GM18868 (cell line): ENCODE measurements at regions not wholly inside any gene's neighbourhood (a gene's known extent, or its start where the extent isn't known, plus 50 kb on each side); places are given as distances from the start of the nearest gene placed in this dataset.

Experiments used
- ATAC-seq: cut with Tn5 transposase; IDR thresholded peaks from one replicate; pipeline ENCODE4 v1.9.1; 2021; ENCODE audit warnings: mild to moderate bottlenecking, moderate library complexity; ENCODE audit not compliant: unreplicated experiment

GRCh38 chr2:8543060-8543382, 138.8 kb upstream of the ID2 start:
- ATAC-seq: peak; percentile 29

DNA sequence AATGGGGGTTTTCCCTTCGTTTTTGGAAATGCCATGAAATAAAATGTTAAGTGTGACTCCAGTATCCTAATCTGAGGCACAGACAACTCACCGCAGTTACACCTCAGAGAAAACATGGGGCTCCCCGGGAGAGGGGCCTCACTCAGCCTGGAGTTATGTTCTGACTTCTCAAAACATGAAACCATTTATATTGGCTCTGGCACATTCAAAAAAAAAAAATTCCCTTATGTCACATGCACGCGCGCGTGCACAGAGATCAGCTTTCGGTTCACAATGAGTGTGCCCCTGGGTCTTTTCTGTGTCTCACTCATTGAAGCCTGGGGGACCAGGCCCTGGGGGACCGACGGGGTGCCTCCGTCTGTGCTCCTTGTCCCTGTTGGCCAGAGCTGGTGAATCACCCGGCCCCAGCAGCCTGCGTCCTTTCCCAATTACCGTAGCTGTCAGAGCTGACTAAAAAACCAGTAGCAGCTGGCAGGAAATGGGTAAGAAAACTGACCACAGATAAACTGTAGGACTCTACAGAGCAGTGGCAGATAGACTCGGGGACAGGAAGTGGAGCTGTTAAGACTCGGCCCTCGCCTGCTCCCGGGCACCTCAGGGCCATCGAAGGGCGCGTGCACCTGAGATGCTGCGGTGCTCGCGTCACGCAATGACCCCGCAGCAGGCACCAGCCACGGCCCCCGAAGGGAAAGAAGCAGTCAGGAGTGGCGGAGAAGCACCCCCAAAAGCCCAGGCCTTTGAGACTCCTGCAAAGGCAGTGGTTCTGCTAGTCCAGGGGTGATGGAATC, 138.3 kb upstream of the ID2 start:
- peak; percentile 75 for ATAC-seq

GRCh38 chr2:8544171-8544785, 137.6 kb upstream of the ID2 start:
- ATAC-seq: no peak

- peak; percentile 46 for ATAC-seq
These were observed 136.8 kb upstream of the ID2 start for GRCh38 chr2:8544786-8545694.

DNA sequence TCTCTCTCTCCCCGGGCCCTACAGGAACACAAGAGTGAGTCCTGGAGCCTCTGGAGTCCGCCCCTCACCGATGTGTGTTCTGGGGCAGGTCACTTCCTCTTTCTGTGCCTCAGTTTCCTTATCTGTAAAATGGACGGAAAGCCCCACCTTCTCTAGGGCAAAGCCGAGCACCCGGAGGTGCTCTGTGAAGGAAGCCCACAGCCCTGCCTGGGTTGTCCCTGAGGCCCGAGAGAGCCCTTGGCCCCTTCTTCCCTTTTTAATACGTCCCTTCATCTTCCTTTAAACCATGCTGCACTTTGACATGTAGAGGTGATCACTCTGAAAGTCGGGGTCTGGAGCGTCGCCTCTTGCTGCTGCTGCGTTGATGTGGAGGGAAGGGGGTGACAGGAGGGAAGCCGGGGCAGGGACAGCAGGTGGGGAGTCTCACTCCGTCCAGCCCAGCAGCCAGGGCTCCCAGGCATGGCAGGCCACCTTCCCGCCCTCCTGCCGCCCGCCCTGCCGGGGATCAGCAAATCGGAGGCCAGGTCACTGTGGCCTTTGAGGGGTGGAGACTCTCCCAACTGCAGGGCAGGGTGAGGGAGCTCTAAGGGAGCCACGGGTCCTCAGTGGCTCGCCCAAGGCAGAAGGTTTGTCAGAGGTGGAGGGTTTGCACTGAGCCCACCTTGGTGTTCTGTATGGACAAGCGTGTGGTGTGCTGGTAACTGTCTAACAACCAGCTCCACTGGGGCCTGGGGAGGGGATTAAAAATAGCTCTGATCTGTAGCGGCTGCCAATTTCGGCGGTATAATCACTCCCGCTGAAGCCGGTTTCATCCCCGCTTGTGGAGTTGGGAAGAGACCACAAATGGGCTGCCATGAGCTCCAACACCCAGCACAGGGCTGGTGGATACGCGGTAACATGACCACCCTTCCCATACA, 135.9 kb upstream of the ID2 start:
- ATAC-seq: no peak

- ATAC-seq: no peak
These were observed 135.1 kb upstream of the ID2 start for GRCh38 chr2:8546612-8547283.

GRCh38 chr2:8547284-8548064, 134.4 kb upstream of the ID2 start:
- ATAC-seq: no peak

DNA sequence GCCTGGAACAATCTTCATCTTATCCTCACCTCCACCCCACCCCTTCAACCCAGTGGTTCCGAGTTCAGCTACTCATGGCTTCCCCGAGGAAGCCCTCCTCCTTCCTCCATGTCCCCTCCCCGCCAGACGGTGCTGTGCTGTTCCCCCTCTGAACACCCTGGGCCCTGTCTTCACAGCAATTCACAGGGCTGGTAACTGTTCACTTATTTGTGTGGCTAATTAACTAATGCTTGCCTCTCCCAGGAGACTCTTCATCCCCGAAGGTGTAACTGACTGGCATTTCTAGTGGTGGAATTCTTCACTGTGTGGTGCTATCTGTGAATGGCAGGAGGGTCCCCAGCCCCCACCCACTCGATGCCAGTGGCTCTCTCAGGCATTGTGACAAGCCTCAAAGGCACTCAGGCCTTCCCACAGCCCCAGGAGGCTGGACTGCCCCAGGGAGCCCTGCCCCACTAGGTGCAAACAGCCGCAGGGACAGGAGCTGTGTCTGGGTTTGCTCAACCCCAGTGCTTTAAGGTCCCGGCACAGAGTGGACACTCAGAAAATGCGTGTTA, 133.7 kb upstream of the ID2 start:
- no peak for ATAC-seq

DNA sequence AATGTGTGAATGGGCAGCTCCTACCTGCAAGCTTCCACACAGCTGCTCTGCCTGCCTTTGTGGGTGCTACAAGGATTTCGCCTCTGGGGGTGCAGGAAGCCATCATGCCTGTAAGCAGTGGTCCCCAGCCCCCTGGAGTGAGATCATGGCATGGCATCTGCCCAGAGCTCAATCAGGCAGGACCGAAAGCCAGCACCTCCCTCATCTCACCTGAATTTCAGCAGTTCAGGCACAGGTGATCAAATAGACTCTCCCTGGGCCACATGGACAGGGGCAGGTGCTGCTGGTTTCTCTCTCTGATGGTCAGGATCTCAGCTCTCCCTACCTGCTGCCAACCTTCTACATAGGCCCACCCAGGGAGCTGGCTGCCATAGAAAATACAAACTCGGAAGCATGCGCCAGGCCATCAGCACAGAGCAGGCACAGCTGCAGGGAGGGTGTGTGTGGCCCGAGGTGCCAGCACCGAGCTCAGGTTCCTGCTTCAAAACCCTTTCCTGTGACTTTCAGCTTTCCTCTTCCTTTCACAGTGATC, 133.2 kb upstream of the ID2 start:
- no peak for ATAC-seq

- no peak for ATAC-seq
These were observed 132.5 kb upstream of the ID2 start for GRCh38 chr2:8549273-8549922.

DNA sequence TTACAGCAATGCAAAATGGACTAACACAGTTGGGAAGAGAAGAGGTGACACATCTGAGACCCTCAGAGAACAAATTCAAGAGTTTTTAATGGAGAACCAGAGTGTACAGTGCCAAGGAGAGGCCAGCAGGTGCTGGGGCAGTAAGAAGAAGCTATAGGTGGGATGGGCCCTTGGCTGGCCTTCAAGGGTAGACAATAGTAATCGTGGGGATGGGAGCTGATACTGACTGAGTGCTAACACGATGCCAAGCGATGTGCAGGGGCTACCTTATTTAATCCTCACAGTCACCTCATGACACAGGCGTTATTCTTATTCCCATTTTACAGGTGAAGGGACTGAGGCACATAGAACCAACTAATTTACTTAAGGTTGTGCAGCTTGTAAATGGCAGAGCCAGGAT, 131.9 kb upstream of the ID2 start:
- no peak for ATAC-seq

GRCh38 chr2:8550481-8550880, 131.4 kb upstream of the ID2 start:
- ATAC-seq: no peak

- no peak for ATAC-seq
These were observed 130.8 kb upstream of the ID2 start for GRCh38 chr2:8550937-8551621.

GRCh38 chr2:8551622-8552074, 130.2 kb upstream of the ID2 start:
- ATAC-seq: peak; percentile 85

- ATAC-seq: peak; percentile 40
These were observed 129.5 kb upstream of the ID2 start for GRCh38 chr2:8552293-8552801.

DNA sequence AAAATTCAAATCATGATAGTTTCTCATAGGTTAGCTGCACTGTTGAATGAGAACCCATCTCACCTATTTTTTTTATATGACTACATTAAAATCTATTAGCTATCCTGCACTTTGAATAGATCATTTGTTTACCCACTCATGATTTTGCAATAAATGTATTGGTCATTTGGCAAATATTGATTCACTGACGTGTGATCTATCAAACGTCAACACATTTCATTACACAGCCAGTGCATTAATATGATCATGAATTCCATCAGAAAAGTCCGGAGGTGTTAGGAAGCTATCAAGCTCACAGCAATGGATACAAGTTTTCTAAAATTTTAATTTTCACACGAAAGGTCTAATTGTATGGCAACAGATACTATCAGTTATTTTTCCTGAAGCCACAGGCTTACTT, 128.2 kb upstream of the ID2 start:
- no peak for ATAC-seq

GRCh38 chr2:8554296-8554806, 127.5 kb upstream of the ID2 start:
- no peak for ATAC-seq
